GM21786 (cell line): ENCODE measurements at regions not wholly inside any gene's neighbourhood (a gene's known extent, or its start where the extent isn't known, plus 50 kb on each side); places are given as distances from the start of the nearest gene placed in this dataset.
"Not testable (repeated sequence)": the region's sequence is repeated elsewhere in the genome, so short reads cannot be mapped to it uniquely, and the experiment has no call there.

Experiments used
- ATAC-seq: cut with Tn5 transposase; IDR thresholded peaks from one replicate; pipeline ENCODE4 v1.9.1; 2021; ENCODE audit not compliant: unreplicated experiment

DNA sequence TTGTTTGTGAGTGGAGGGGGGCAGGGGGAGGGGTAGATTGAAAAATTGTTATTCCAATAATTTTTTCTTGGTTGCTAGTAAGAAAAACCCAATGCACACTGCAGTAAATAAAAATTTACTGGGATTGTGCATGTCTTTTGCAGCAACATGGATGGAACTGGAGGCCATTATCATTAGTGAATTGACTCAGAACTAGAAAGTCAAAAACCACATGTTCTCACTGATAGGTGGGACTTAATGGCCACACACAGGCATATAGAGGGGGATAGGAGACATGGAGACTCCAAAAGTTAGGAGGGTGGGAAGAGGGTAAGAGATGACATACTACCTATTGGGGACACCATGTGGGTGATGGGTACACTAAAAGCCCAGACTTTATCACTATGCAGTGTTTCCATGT is 67.2 kb downstream of the BUB3 start:
- no peak for ATAC-seq

DNA sequence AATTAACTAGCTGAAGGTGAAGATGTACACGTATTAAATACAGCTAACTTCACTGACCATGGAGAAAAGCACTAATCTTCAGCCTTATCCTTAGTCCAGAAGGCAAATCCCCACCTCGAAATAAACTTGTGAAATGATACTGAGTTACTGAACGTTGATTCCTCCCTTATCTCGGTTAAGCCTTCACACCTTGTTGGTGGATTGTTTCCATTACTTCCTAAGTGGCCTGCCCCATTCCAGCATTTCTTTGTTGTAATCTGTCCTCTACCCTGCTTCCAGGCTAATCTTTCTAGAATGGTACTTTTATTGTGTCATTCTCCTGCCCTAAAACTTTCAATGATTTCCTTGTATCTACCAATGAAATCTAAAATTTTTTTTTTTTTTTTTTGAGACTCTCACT is 68.6 kb downstream of the BUB3 start:
- ATAC-seq: no peak

- no peak for ATAC-seq
These were observed 73.5 kb downstream of the BUB3 start for GRCh38 chr10:123227706-123228105.

DNA sequence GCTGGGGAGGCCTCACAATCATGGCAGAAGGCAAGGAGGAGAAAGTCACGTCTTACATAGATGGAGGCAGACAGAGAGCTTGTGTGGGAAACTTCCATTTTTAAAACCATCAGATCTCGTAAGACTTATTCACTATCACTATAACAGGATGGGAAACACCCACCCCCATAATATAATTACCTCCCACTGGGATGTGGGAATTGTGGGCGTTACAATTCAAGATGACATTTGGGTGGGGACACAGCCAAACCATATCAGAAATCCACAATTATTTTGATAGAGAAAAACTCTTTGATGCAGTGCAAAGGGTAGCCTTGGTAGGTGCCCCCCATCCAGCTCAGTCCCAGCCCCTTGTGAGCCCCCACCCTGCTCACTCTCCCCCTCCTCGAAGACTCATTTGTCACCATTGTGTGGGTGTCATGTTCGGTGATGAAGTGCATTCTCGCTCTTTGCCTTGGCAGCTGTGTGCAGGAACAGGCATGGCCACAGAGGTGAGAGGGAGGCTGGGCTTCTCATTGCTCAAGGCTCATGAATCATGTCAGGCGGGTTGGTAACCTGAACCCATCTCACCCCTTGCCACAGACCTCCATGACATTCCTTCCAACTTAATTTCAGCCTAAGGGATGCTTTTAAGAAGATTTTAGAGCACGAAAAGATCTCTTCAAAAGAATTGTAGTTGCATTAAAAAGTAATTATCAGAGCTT is 75.9 kb downstream of the BUB3 start:
- ATAC-seq: no peak

DNA sequence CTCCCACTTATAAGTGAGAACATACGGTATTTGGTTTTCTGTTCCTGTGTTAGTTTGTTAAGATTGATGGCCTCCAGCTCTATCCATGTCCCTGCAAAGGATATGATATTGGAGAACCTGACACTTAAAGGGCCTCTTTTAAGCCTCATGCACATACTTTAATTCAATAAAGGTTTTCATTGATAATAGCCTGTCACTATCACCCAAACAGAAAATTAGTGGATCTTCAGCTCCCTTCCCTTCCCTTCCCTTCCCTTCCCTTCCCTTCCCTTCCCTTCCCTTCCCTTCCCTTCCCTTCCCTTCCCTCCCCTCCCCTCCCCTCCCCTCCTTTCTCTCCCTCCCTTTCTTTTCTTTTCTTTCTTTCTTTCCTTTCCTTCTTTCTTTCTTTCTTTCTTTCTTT is 78.7 kb downstream of the BUB3 start:
- ATAC-seq: not testable (repeated sequence)

DNA sequence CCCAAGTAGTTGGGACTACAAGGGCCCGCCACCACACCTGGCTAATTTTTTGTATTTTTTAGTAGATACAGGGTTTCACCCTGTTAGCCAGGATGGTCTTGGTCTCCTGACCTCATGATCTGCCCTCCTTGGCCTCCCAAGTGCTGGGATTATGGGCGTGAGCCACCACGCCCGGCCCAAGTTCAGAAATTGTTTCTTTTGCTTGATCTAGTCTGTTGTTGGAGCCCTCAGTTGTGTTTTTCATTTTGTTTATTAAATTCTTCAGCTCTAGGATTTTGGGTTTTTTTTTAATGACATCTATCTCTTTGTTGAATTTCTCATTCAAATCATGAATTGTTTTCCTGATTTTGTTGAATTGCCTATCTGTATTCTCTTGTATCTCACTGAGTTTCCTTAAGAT is 80.8 kb downstream of the BUB3 start:
- not testable (repeated sequence) for ATAC-seq

- ATAC-seq: no peak
These were observed 81.9 kb downstream of the BUB3 start for GRCh38 chr10:123236126-123236525.

DNA sequence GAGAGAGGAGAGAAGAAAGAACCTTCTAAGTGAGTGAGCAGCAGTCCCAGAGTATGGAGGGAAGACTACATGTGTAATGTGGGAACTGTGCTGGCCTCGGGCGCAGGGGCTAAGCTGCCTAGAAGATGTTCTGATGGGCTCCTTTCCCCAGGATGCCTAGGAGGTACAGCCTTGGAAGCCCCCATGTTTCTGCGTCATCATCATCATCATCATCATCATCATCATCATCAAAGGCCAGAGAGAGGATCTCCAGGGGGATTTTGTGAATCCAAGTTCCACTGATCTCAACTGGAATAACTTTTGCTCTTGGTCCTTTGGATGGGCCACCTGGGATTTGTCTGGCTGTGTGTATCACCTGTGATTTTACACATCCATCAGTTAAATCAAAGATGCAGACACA is 86.0 kb downstream of the BUB3 start:
- no peak for ATAC-seq

DNA sequence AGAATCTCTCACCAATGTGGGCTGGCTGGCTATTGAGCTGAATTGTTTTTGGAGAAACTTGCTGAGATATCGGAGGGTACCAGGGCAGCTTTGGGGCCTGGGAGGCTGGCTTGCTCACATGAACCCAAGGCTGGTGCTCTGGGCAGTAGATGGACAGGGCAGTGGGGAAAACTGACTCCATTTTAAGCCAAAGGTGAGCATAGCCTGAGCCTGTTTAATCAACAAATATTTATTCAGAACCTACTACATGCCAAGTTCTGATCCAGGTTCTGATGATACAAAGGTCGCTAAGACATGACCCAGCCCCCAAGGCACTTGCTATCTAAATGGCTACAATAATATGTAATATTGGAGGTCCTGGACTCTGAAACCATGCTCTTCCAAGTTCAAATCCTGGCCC is 86.6 kb downstream of the BUB3 start:
- ATAC-seq: no peak

- no peak for ATAC-seq
These were observed 87.4 kb downstream of the BUB3 start for GRCh38 chr10:123241391-123242141.

- no peak for ATAC-seq
These were observed 90.5 kb downstream of the BUB3 start for GRCh38 chr10:123244747-123245146.

DNA sequence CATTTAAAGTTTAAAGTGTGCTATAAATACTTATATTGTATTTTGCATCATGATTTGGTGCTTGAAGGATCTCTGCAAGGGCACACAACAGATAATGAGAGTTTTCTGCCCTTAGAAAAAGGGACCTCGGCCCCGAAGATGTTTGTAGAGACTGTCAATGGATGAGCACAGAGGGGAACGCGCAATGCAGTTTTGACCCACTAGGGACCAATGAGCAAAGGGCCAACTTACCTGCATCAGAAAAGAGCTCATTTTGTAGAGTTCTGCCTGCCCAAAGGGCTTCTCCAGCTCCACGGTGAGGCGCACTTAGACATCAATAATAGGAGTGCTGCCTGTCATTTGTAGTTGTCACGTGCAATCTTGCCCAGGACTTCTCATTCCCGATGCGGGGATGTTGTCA is 91.1 kb downstream of the BUB3 start:
- no peak for ATAC-seq

DNA sequence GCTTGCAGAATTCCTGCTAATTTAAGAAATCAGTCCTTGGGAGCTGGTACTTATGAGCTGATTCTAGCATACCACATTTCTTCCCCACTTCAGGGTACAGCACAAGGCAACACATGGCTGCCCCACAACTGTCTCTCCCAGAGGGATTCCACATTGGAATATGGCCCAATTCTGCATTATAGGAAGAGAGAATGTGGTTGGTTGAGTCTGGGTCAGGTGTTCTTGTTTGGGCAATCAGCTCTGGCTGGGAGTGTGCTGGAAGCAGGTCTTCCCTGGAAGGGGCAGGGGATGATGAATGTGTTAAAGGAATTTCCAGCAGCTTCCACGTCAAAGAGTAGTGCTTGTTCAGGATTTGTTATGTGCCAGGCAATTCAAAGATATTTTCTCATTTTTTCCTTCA is 95.7 kb downstream of the BUB3 start:
- ATAC-seq: no peak

DNA sequence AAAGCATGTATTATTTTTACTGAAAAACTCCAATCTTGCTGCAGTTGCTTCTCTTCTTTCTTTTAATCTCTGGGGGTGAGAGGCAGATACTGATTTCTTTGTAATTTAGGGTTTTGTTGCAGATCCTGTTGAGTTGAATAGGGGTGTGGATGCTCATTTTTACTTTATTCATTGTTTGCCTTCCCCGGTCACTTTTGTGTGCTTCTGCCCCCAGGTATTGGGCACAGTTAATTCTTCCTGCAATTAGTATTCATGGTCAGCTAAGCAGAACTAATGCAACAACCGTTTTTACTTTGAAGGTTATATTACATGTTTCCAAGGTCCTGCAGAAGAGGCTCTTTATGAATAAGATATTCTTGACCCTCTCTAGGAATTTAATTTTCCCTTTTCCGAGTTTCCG is 96.4 kb downstream of the BUB3 start:
- ATAC-seq: no peak

- ATAC-seq: no peak
These were observed 98.6 kb downstream of the BUB3 start for GRCh38 chr10:123252779-123253178.

DNA sequence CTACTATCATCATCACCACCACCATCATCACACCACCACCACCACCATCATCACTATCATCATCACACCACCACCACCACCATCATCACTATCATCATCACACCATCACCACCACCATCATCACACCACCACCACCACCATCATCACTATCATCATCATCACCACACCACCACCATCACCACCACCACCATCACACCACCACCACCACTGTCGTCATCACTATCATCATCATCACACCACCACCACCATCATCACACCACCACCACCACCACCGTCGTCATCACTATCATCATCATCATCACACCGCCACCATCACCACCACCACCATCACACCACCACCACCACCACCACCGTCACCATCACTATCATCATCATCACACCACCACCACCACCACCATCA is 100.1 kb downstream of the BUB3 start:
- ATAC-seq: not testable (repeated sequence)

- no peak for ATAC-seq
These were observed 103.8 kb downstream of the BUB3 start for GRCh38 chr10:123257904-123258456.

DNA sequence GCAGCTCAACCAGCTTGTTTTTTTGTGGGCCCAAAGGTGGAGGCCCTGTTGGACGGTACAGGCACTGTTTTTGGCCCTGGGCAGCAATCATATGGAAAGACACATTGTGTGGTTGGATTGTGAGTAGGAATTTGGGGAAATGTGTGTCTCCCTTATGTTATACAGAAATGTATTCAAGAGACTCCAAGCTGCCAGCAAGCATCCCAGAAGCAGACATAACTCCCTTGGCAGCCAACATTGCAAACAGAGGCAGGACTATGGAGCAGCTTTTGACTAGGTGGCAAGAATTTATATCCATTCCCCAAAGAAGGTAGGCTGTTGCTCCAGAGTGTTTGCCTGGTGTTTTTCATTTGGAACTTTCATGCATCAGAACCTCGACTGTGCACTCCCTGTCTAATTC is 104.9 kb downstream of the BUB3 start:
- no peak for ATAC-seq

- ATAC-seq: no peak
These were observed 105.6 kb downstream of the BUB3 start for GRCh38 chr10:123259791-123260190.

- ATAC-seq: no peak
These were observed 108.3 kb downstream of the BUB3 start for GRCh38 chr10:123262456-123262855.

- no peak for ATAC-seq
These were observed 112.8 kb downstream of the BUB3 start for GRCh38 chr10:123266971-123267370.

DNA sequence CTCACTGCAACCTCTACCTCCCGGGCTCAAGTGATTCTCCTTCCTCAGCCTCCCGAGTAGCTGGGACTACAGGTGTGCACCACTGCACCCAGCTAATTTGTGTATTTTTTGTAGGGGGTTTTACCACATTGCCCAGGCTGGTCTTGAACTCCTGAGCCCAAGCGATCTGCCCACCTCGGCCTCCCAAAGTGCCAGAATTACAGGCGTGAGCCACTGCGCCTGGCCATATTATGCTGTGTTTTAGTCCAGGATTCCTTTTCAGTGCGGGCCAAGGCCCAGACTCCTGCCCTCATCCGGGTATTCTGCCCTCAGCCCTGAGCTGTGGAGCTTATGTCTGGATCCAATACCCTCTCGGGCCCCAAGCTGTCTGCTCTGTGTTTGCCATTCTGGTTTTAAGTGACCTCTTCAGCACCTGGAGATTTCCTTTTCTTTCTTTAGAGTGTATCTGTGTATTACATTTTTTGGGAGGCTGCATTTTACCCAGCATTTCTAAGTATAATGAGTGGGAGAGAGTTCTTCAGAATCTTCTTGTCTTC is 114.9 kb downstream of the BUB3 start:
- ATAC-seq: no peak
